NT2/D1 (cell line): ENCODE measurements at regions not wholly inside any gene's neighbourhood (a gene's known extent, or its start where the extent isn't known, plus 50 kb on each side); places are given as distances from the start of the nearest gene placed in this dataset.

Experiments
- YY1 ChIP-seq: IDR thresholded peaks from 2 replicates; pipeline ENCODE4 v1.6.1; 2011; ENCODE audit not compliant: insufficient read length, insufficient read depth
- ZNF274 ChIP-seq: IDR thresholded peaks from 2 replicates; pipeline ENCODE4 v1.6.1; 2011; ENCODE audit warnings: mild to moderate bottlenecking, low read depth, low read length

GRCh38 chr3:43949594-43949993, 258.9 kb downstream of the ABHD5 start:
- TF ChIP-seq ZNF274: no peak
- TF ChIP-seq YY1: no peak
